Neural progenitor cell (in vitro differentiated cells): ENCODE measurements at regions not wholly inside any gene's neighbourhood (a gene's known extent, or its start where the extent isn't known, plus 50 kb on each side); places are given as distances from the start of the nearest gene placed in this dataset.
"Not testable (repeated sequence)": the region's sequence is repeated elsewhere in the genome, so short reads cannot be mapped to it uniquely, and the experiment has no call there.

Experiments
- DNase-seq: peaks from one replicate; pipeline ENCODE4 v3.0.0-alpha.2; 2016; ENCODE audit warnings: low spot score
- H2AFZ ChIP-seq: fragments of 200-600 bp; sonication (generic); replicated peaks from 2 replicates; pipeline ENCODE4 v1.6.1; 2016; ENCODE audit warnings: antibody characterized with exemption
- H3F3A ChIP-seq: fragments of 200-600 bp; sonication (generic); 2 replicates; pipeline ENCODE4 v1.6.1; 2016; ENCODE audit warnings: antibody characterized with exemption, low read depth
- H3K27ac ChIP-seq: fragments of 200-600 bp; sonication (generic); 2 replicates; pipeline ENCODE4 v1.5.1; 2016; ENCODE audit warnings: mild to moderate bottlenecking
- H3K27me3 ChIP-seq: fragments of 200-600 bp; sonication (generic); 2 replicates; pipeline ENCODE4 v1.6.1; 2016; ENCODE audit warnings: mild to moderate bottlenecking, moderate library complexity
- H3K36me3 ChIP-seq: fragments of 200-600 bp; sonication (generic); 2 replicates; pipeline ENCODE4 v1.5.1; 2016
- H3K4me1 ChIP-seq: fragments of 200-600 bp; sonication (generic); 2 replicates; pipeline ENCODE4 v1.6.1; 2016; ENCODE audit warnings: mixed run types
- H3K4me2 ChIP-seq: fragments of 200-600 bp; sonication (generic); 2 replicates; pipeline ENCODE4 v1.6.1; 2016
- H3K4me3 ChIP-seq: fragments of 200-600 bp; sonication (generic); 2 replicates; pipeline ENCODE4 v1.5.1; 2016
- H3K79me2 ChIP-seq: fragments of 200-600 bp; sonication (generic); 2 replicates; pipeline ENCODE4 v1.6.1; 2016; ENCODE audit warnings: low read depth
- H3K9ac ChIP-seq: fragments of 200-600 bp; sonication (generic); 2 replicates; pipeline ENCODE4 v1.6.1; 2016
- H3K9me3 ChIP-seq: fragments of 200-600 bp; sonication (generic); 2 replicates; pipeline ENCODE4 v1.5.1; 2016; ENCODE audit warnings: low read depth
- H4K20me1 ChIP-seq: fragments of 200-600 bp; sonication (generic); 2 replicates; pipeline ENCODE4 v1.6.1; 2016; ENCODE audit warnings: low read depth
- H3K27ac Mint-ChIP-seq: 3 replicates; pipeline ENCODE4 v1.8.0; 2021; ENCODE audit warnings: mixed read lengths
- H3K27me3 Mint-ChIP-seq: 2 replicates; pipeline ENCODE4 v1.8.0; 2022; ENCODE audit warnings: low read depth, mild to moderate bottlenecking, inconsistent platforms, moderate library complexity, mixed read lengths; ENCODE audit not compliant: insufficient read depth
- H3K36me3 Mint-ChIP-seq: 3 replicates; pipeline ENCODE4 v1.8.0; 2021; ENCODE audit warnings: mixed read lengths
- H3K4me1 Mint-ChIP-seq: 3 replicates; pipeline ENCODE4 v1.8.0; 2021; ENCODE audit warnings: mixed read lengths
- H3K4me3 Mint-ChIP-seq: 3 replicates; pipeline ENCODE4 v1.8.0; 2021; ENCODE audit warnings: mild to moderate bottlenecking, moderate library complexity, mixed read lengths
- H3K9me3 Mint-ChIP-seq: 3 replicates; pipeline ENCODE4 v1.8.0; 2020; ENCODE audit warnings: mixed read lengths
- EZH2 ChIP-seq: fragments of 200-600 bp; sonication (generic); IDR thresholded peaks from 2 replicates; pipeline ENCODE4 v1.6.1; 2017; ENCODE audit warnings: antibody characterized with exemption, mild to moderate bottlenecking, moderate library complexity
- EZH2phosphoT487 ChIP-seq: fragments of 200-600 bp; sonication (generic); IDR thresholded peaks from 2 replicates; pipeline ENCODE4 v1.6.1; 2017; ENCODE audit warnings: antibody characterized with exemption
- TF ChIP-seq, protein P1 (sequence below): fragments of 200-600 bp; sonication (generic); IDR thresholded peaks from 2 replicates; pipeline ENCODE4 v1.5.1; 2017; ENCODE audit warnings: antibody characterized with exemption, mild to moderate bottlenecking

DNA sequence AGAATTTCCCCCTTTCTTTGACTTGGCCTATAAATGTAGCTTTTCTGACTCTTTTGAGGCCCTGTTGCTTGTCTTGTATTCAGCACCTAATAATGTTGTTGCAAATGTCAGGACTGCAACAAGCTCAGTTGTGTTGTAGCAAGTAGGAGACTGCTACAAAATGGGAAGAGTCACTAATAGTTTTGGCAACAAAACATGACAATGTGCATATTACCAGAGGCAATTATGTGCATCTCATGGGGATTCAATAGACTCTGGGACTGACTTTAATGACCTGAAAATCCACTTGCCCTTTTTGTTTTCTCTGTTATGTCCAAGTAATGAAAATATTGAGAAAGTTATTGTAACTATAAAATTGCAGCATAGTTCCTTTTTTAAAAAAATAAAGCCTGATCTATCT, 368.4 kb downstream of the OSTF1 start:
- Mint-ChIP-seq H3K27ac (no peak overlapping the region), H3K9me3 (no peaks in the 10 kb centered on the region)

DNA sequence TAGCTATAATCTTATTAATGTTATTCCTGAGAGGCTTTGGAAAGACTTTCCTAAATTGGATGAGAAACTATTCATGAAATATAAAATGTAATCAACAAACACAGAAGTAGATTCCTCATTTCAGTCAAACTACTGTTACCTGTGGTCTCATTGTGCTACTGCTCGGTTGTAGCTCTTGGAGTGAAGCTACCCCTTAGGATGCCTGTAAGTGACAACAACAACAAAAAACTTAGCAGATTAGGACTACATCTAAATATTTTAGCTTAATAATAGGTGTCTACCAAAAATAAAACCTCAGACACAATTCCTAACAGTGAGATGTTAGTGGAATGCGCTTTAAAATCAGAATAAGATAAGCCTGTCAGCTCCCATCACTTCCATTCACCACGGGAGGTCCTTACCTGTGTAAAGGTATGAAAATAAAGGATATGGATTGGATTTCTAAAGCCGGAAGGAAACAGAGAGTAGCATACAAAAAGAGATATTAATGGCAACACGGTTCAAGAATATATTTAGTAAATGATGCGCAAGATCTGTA, 369.2 kb downstream of the OSTF1 start:
- Histone ChIP-seq H2AFZ (no peak overlapping the region), H3K4me3 (no peak overlapping the region), H3K4me2 (no peak overlapping the region), H3K36me3 (no peaks in the 10 kb centered on the region), H3K9ac (no peak overlapping the region), H3K9me3 (no peaks in the 10 kb centered on the region), H3K27me3 (no peaks in the 10 kb centered on the region), H3K79me2 (no peaks in the 10 kb centered on the region), H3F3A (no peaks in the 10 kb centered on the region), H4K20me1 (no peaks in the 10 kb centered on the region), H3K27ac (no peak overlapping the region), H3K4me1 (no peaks in the 10 kb centered on the region)
- Mint-ChIP-seq H3K36me3 (no peaks in the 10 kb centered on the region), H3K27ac (no peak overlapping the region), H3K9me3 (no peaks in the 10 kb centered on the region), H3K4me3 (no peak overlapping the region), H3K27me3 (no peaks in the 10 kb centered on the region), H3K4me1 (no peaks in the 10 kb centered on the region)
- no peak for TF ChIP-seq EZH2phosphoT487
- no peak for TF ChIP-seq EZH2
- TF ChIP-seq, protein P1, sequence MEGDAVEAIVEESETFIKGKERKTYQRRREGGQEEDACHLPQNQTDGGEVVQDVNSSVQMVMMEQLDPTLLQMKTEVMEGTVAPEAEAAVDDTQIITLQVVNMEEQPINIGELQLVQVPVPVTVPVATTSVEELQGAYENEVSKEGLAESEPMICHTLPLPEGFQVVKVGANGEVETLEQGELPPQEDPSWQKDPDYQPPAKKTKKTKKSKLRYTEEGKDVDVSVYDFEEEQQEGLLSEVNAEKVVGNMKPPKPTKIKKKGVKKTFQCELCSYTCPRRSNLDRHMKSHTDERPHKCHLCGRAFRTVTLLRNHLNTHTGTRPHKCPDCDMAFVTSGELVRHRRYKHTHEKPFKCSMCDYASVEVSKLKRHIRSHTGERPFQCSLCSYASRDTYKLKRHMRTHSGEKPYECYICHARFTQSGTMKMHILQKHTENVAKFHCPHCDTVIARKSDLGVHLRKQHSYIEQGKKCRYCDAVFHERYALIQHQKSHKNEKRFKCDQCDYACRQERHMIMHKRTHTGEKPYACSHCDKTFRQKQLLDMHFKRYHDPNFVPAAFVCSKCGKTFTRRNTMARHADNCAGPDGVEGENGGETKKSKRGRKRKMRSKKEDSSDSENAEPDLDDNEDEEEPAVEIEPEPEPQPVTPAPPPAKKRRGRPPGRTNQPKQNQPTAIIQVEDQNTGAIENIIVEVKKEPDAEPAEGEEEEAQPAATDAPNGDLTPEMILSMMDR = no peak
- no peak for DNase-seq

More for the DNA sequence above, 368.4 kb downstream of the OSTF1 start:
- TF ChIP-seq EZH2 (no peak), EZH2phosphoT487 (no peak)
- TF ChIP-seq, protein P1 = no peak
- H4K20me1 ChIP-seq = no peaks in the 10 kb centered on the region
- DNase-seq = no peak
- peaks cover 1% of the 10 kb centered on the region for H3K27me3 Mint-ChIP-seq
- peak overlapping the region; percentile 22 for H2AFZ ChIP-seq
- no peaks in the 10 kb centered on the region for H3K9me3 ChIP-seq
- H3K79me2 ChIP-seq = no peaks in the 10 kb centered on the region
- H3K27ac ChIP-seq = no peak overlapping the region
- H3K4me2 ChIP-seq = no peak overlapping the region
- no peaks in the 10 kb centered on the region for H3K4me1 ChIP-seq
- no peaks in the 10 kb centered on the region for H3K36me3 ChIP-seq
- H3K9ac ChIP-seq = no peak overlapping the region
- H3K36me3 Mint-ChIP-seq = no peaks in the 10 kb centered on the region
- H3K27me3 ChIP-seq = no peaks in the 10 kb centered on the region
- H3K4me3 Mint-ChIP-seq = no peak overlapping the region
- no peaks in the 10 kb centered on the region for H3F3A ChIP-seq
- no peaks in the 10 kb centered on the region for H3K4me1 Mint-ChIP-seq
- no peak overlapping the region for H3K4me3 ChIP-seq

DNA sequence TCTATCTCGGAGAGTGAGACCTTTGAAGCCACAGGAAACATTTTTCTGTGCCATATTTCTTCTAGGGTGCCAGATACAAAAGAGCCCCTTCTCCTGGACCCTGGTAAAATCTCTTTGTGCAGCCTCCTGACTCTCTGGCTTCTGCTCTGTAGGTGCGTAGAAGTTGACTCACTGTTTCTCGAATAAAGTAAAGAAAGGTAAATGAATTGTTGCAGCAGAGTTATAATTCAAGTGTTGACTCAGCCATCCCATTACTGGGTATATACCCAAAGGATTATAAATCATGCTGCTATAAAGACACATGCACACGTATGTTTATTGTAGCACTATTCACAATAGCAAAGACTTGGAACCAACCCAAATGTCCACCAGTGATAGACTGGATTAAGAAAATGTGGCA, 371.0 kb downstream of the OSTF1 start:
- not testable (repeated sequence) for H3K9me3 Mint-ChIP-seq, H3K4me3 ChIP-seq, H4K20me1 ChIP-seq, H3K9me3 ChIP-seq, H3K4me1 ChIP-seq, H3K36me3 Mint-ChIP-seq, H2AFZ ChIP-seq, H3K4me3 Mint-ChIP-seq, H3K27ac Mint-ChIP-seq, H3K4me1 Mint-ChIP-seq, H3K4me2 ChIP-seq, DNase-seq, H3K9ac ChIP-seq, H3K27ac ChIP-seq, H3K79me2 ChIP-seq, H3F3A ChIP-seq, H3K27me3 ChIP-seq, H3K36me3 ChIP-seq, H3K27me3 Mint-ChIP-seq

DNA sequence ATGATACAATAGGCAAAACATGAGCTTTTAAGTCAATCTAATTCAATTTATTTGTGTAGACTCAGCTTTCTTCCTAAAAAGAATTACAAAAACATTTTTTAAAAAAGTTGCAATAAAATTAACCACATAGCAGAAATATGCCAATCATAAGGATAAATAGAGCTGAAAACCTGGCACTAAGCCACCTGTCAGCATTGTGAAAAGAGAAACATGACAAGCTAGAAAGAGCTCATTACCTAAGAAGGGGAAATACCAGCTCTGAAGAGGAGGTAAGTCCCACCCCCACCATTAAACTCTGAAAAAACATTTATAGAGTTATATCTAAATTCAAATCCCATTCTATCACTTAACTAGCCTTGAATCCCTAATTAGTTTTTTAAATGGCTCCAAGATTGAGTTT, 372.9 kb downstream of the OSTF1 start:
- no peaks in the 10 kb centered on the region for H3K9me3 ChIP-seq
- Mint-ChIP-seq H3K27ac (no peak overlapping the region), H3K4me3 (no peak overlapping the region), H3K9me3 (no peaks in the 10 kb centered on the region), H3K27me3 (no peaks in the 10 kb centered on the region), H3K4me1 (no peaks in the 10 kb centered on the region), H3K36me3 (no peaks in the 10 kb centered on the region)
- no peak overlapping the region for H3K27ac ChIP-seq
- no peak overlapping the region for H3K9ac ChIP-seq
- H3K36me3 ChIP-seq = no peaks in the 10 kb centered on the region
- no peaks in the 10 kb centered on the region for H3K4me1 ChIP-seq
- no peak overlapping the region for H2AFZ ChIP-seq
- H3K4me2 ChIP-seq = no peak overlapping the region
- TF ChIP-seq EZH2 (no peak), EZH2phosphoT487 (no peak)
- TF ChIP-seq, protein P1 = no peak
- no peaks in the 10 kb centered on the region for H4K20me1 ChIP-seq
- H3K4me3 ChIP-seq = no peak overlapping the region
- H3F3A ChIP-seq = no peaks in the 10 kb centered on the region
- no peaks in the 10 kb centered on the region for H3K79me2 ChIP-seq
- DNase-seq = no peak
- H3K27me3 ChIP-seq = no peaks in the 10 kb centered on the region
